Lung (tissue), 11 donors: ENCODE measurements at regions not wholly inside any gene's neighbourhood (a gene's known extent, or its start where the extent isn't known, plus 50 kb on each side); places are given as distances from the start of the nearest gene placed in this dataset.

Source experiments
- ATAC-seq: fragments of 200-7000 bp; cut with Tn5 transposase; one replicate; pipeline ENCODE4 v1.9.1; 2020; ENCODE audit warnings: moderate number of reproducible peaks; ENCODE audit not compliant: insufficient read depth, low FRiP score
- DNase-seq, 3 donors: peaks; one replicate each; pipeline ENCODE4 v3.0.0-alpha.2; 2013 to 2017
- H3K27ac ChIP-seq, 2 donors: one replicate each; pipeline ENCODE4 v1.5.1; 2013; ENCODE audit warnings: mild to moderate bottlenecking in 2 of 2, moderate library complexity in 2 of 2, control low read depth in 1 of 2, inconsistent platforms in 1 of 2, low read depth in 1 of 2, low read length in 1 of 2
- H3K27me3 ChIP-seq, 3 donors: one replicate each; pipeline ENCODE4 v1.5.1; 2013; ENCODE audit warnings: low read length in 2 of 3; ENCODE audit not compliant: control insufficient read depth in 3 of 3, insufficient read depth in 3 of 3
- H3K36me3 ChIP-seq, 4 donors: one replicate each; pipeline ENCODE4 v1.5.1; 2013; ENCODE audit warnings: low read length in 4 of 4, mild to moderate bottlenecking in 1 of 4, moderate library complexity in 1 of 4; ENCODE audit not compliant: control insufficient read depth in 4 of 4, insufficient read depth in 4 of 4
- H3K4me1 ChIP-seq, 5 donors: one replicate each; pipeline ENCODE4 v1.5.1; 2013; ENCODE audit warnings: low read length in 5 of 5, mild to moderate bottlenecking in 2 of 5, moderate library complexity in 1 of 5; ENCODE audit not compliant: control insufficient read depth in 5 of 5, insufficient read depth in 5 of 5
- H3K4me3 ChIP-seq: one replicate; pipeline ENCODE4 v1.5.1; 2013; ENCODE audit warnings: mild to moderate bottlenecking, control low read depth, moderate library complexity
- H3K9ac ChIP-seq, 2 donors: one replicate each; pipeline ENCODE4 v1.5.1; 2013; ENCODE audit warnings: low read length in 2 of 2, control low read depth in 1 of 2; ENCODE audit not compliant: insufficient read depth in 1 of 2
- H3K9me3 ChIP-seq, 4 donors: one replicate each; pipeline ENCODE4 v1.5.1; 2013; ENCODE audit warnings: low read length in 3 of 4, mild to moderate bottlenecking in 1 of 4, moderate library complexity in 1 of 4; ENCODE audit not compliant: control insufficient read depth in 4 of 4, insufficient read depth in 3 of 4
- CTCF ChIP-seq: IDR thresholded peaks from 2 replicates; pipeline ENCODE4 v1.5.1; 2012; ENCODE audit warnings: mild to moderate bottlenecking; ENCODE audit errors: control extremely low read depth, extremely low read depth
- WGBS, 2 donors: extraction: QIAGEN DNeasy Blood & Tissue Kit; methylation state at CpG; one replicate each; pipeline ENCODE4 v1.1.7; 2013; 5-methylcytosine and 5-hydroxymethylcytosine counted together
- donor health status: control.
- donor health status: control.
- donor health status: Bipolar disorder and iron deficiency.
- donor health status: healthy.
- donor health status: DM: yes; HTN: yes; CAD: no.

- H3K4me1 ChIP-seq: no peaks in the 10 kb centered on the region
- no peaks in the 10 kb centered on the region for H3K9me3 ChIP-seq
- no peaks in the 10 kb centered on the region for H3K36me3 ChIP-seq
- no peak overlapping the region for H3K4me3 ChIP-seq
- H3K27me3 ChIP-seq: no peaks in the 10 kb centered on the region
- ATAC-seq (no peak), DNase-seq (no peak)
- TF ChIP-seq CTCF: no peak
- WGBS, 2 donors: 84 to 86% methylated on average over 1 of the region's 1 CpG
- no peak overlapping the region for H3K27ac ChIP-seq
- no peak overlapping the region for H3K9ac ChIP-seq
These were observed 131.3 kb upstream of the CDH8 start for GRCh38 chr16:62167551-62167950.

DNA sequence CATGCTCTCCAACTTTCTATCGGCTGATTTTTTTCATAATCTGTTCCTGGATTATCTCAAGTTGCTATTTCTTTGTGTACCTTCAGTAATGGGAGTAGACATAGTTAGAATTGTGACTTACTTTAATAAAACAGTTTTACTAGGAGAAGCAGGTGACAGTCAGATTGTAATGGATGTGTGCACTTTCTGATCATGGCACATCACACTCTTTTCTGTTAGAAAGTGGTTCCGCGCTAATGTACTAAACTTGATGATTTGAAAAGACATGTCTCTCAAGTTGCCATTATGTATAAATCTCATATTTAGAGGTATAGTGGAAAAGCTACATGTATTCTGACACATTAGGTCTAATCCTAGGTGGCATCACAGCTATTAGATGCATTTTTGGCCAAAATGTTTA, 121.3 kb upstream of the CDH8 start:
- TF ChIP-seq CTCF: no peak
- H3K9ac ChIP-seq: no peak overlapping the region
- no peak for DNase-seq
- no peak for ATAC-seq
- no peak overlapping the region for H3K27ac ChIP-seq
- H3K27me3 ChIP-seq: no peaks in the 10 kb centered on the region
- peaks cover 0 to 3% (median 1%) of the 10 kb centered on the region in 4 donors for H3K9me3 ChIP-seq
- H3K4me3 ChIP-seq: no peak overlapping the region
- WGBS, 2 donors: 95 to 96% methylated on average over 3 of the region's 3 CpGs
- no peaks in the 10 kb centered on the region for H3K36me3 ChIP-seq
- H3K4me1 ChIP-seq: no peaks in the 10 kb centered on the region

DNA sequence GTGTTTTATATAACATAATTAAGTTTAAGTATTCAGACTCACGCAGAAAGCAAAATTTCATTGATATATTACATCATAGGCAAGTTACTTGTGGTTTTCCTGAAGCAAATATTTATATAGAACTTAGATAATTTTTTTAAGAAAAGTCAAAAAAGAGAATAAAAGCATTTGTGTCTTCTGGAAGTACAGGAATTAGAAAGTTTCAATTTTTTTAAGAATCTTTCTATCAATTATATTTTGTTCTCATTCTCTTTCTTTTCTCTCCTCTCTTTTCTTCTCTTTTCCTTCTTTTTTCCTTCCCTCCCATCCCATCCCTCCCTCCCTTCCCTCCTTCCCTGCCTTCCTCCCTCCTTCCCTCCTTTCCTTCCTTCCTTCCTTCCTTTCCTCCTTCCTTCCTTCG, 120.7 kb upstream of the CDH8 start:
- no peaks in the 10 kb centered on the region for H3K36me3 ChIP-seq
- no peak overlapping the region for H3K27ac ChIP-seq
- WGBS, 2 donors: 78 to 79% methylated on average over 2 of the region's 2 CpGs
- no peaks in the 10 kb centered on the region for H3K27me3 ChIP-seq
- no peaks in the 10 kb centered on the region for H3K4me1 ChIP-seq
- peaks cover 0 to 3% (median 1%) of the 10 kb centered on the region in 4 donors for H3K9me3 ChIP-seq
- no peak overlapping the region for H3K4me3 ChIP-seq
- ATAC-seq (no peak), DNase-seq (no peak)
- no peak for TF ChIP-seq CTCF
- no peak overlapping the region for H3K9ac ChIP-seq

DNA sequence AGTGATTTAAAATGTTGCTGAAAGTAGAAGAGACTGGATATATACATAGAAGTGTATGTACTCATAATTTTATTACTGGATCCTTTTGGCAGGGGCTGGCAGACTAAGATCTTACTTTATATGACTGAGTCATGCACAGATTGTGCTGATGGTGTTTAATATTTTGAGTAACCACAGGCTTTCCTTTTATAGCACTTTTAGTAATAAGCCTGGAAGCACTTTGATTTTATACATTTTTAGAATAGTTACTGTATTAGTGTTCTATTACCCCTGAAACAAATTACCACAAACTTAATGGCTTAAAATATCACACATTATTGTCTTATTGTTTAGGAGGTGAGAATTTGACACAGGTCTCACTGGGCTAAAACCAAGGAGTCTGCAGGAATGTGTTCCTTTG, 113.4 kb upstream of the CDH8 start:
- no peak overlapping the region for H3K4me3 ChIP-seq
- no peak for DNase-seq
- H3K9me3 ChIP-seq: no peaks in the 10 kb centered on the region
- no peaks in the 10 kb centered on the region for H3K4me1 ChIP-seq
- H3K27ac ChIP-seq: no peak overlapping the region
- ATAC-seq: no peak
- no peaks in the 10 kb centered on the region for H3K36me3 ChIP-seq
- H3K27me3 ChIP-seq: no peaks in the 10 kb centered on the region
- no peak for TF ChIP-seq CTCF
- H3K9ac ChIP-seq: no peak overlapping the region
